ENCODE measurements at regions not wholly inside any gene's neighbourhood (a gene's known extent, or its start where the extent isn't known, plus 50 kb on each side); places are given as distances from the start of the nearest gene placed in this dataset.

GRCh38 chr7:67729771-67730170, 733.1 kb downstream of the TYW1 start:
- TF ChIP-seq POLR2AphosphoS5 (IDR thresholded peaks at IDR 0.05) (no peak), CTCF (IDR thresholded peaks at IDR 0.05) (no peak), POLR2A (IDR thresholded peaks at IDR 0.05) (no peak), EP300 (IDR thresholded peaks at IDR 0.05) (no peak)
